HG03066 (cell line): ENCODE measurements at regions not wholly inside any gene's neighbourhood (a gene's known extent, or its start where the extent isn't known, plus 50 kb on each side); places are given as distances from the start of the nearest gene placed in this dataset.
"Not testable (repeated sequence)": the region's sequence is repeated elsewhere in the genome, so short reads cannot be mapped to it uniquely, and the experiment has no call there.

Experiments
- ATAC-seq: cut with Tn5 transposase; IDR thresholded peaks from one replicate; pipeline ENCODE4 v1.9.1; 2021; ENCODE audit warnings: low read depth; ENCODE audit not compliant: unreplicated experiment

DNA sequence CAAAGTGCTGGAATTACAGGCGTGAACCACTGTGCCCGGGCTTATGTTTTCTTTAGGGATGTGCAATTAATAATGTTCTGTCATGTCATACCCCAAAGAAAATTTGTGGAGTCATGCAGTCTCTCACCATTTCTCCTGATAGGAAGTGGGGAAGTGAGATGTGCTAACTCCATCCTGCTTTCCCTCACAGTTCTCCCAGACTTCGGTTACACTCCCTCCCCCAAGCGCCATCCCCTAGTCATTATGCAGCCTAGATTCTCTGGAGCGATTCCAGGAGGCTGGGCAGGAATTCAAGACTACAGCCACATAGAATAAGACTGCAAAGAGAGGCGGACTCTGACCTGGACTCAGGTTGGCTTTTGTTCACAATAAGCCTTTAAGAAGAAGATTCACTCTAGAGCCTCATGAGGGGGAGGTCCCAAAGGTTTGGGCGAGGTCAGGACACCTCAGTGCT, 271.4 kb downstream of the ALDH8A1 start:
- ATAC-seq = no peak

DNA sequence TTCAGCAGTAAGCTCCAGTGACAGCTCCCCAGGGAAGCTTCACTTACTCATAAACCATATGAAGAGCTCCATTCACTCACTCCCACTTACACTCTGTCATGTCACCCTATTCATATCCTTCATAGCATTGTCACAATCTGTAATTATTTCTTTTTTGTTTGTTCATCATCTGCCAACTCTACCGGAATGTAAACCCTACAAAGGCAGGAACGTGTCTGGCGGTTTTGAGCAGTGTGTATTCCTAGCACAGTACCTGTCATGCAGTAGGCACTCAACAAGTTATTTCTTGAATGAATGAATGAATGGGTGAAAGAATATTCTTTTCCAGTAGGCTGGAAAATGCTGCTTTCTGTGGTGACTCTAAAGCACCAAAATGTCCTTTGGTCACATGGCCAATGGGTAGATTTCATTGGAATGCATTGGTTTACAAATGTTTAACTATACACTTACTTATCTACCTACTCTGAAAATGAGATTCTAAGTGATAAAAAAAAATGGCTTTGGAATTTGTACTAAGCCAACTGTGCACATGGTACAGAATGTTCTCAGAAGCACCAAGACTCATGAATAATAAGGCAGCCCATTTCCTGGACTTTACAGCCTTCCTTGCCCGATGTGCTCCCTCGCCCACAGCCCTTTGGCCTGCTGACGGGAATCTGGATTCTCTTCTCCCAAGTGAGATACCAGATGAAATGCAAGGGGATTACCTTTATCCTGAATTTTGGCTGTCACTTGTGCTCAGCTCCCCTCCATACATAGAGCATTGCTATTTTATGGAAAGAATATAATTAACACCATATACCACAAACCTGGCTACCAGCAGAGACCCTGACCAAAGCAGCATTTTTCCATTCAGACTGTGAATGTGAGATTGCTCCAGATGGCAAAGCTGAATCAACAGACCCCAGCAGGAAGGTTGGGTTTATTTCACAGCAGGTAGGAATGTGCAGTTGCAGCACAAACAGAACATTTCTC, 273.3 kb downstream of the ALDH8A1 start:
- no peak for ATAC-seq

DNA sequence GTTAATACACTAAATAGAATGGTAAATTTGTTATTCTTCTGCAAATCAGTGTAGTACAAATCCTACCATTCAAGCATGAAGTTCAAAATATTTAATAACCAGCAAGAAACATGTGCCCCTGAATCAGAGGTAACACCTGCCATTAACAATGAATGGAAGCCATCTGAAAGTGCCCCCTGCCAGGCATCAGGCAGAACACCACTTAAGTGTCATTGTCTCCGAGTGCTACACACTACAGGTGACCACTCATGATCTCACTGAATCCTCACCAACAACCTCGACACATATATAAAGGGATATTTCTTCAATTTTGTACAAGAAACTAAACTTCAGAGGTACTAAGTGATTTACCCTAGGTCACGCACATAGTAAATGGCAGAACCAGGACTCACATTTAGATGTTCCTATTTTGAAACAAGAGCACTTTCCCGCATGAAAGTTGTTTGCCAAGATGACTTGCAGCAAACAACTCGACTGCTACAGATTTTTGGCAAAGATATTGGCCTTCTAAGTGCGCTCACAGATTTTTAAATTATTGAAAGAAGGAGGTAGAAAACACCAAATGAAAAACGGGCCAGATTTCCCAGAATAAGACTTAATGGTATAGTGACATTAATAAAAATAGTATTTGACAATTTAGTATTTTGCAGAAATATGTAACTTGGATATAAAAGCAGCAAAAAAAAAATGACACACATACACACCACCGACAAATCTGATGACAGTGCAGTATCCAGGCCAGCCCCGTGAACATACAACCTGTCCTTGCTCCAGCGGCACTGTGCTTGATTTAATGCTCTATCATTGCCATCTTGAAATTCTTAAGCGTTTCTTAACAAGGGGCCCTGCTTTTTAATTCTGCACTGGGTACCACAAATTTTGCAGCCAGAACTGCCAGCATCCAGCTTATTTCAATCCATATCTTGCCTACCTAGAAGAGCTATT, 274.5 kb downstream of the ALDH8A1 start:
- ATAC-seq = no peak

DNA sequence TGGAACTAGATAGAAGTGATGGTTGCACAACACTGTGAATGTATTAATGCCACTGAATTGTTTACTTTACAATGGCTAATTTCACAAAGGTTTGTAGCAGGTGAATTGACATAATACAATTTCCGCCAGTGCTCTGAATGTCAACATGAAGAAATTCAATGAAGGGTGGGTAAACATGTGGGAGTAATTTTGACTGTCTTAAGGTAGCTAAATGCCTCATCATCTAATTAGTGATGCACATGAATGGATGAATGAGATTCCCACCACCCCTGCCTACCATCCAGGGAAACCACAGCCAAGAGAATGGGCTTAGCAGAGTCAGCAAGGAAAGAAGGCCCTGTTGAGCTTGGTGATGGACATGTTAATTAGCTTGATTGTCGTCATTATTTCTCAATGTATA, 275.3 kb downstream of the ALDH8A1 start:
- ATAC-seq = no peak

DNA sequence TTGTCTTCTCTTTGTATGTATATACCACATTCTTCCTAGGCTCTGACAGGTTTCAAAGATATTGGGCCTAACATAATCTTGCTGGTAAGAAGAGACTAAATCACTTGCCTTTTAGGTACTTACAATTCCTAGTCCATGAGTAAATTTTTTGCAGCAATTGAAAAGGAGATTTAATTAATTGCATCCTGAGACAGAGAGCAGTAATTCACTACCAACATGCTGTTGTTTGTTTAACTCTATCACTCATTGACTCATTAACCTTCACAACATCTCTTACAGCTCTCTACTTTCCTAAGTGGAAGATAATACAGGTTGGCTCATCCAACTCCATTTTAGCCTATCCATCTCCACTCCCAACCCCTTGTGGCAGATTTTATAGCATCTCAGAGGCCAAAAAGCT, 280.4 kb downstream of the ALDH8A1 start:
- ATAC-seq = no peak

DNA sequence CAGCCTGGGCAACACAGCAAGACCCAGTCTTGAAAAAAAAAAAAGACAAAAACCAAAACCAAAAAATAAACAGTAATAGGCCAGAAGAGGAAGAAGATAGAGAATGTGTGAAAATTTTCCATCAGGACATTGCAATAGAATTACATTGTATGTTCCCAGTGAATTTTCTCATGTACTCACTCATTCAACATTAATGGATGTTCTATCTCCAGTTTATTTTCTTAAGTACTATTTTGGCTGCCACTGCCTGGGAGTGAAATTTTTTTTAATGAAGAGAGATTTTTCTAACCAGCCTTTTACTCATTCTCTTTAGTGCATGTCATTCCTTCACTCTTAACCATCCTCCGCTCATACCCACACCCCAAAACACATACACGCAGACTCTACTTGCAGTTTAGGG, 282.8 kb downstream of the ALDH8A1 start:
- no peak for ATAC-seq

DNA sequence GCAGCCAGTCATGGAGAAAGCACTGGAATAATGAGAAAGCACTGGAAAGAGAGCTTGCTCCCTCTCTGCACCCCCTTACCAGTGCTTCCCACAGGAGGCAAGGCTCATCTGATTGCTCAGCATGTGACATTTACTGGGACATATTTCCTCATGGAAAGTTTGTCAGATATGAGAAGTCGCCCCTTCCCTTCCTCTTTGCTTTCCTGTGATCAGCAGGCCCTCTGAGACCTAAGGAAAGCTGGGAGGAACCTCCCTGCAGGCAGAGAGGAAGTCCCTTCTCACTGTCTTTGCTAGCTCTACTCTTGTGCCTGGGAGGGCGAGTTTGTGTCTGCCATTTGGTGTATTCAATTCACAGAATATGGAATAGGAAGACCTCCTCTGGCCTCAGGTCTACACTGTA, 283.8 kb downstream of the ALDH8A1 start:
- no peak for ATAC-seq

DNA sequence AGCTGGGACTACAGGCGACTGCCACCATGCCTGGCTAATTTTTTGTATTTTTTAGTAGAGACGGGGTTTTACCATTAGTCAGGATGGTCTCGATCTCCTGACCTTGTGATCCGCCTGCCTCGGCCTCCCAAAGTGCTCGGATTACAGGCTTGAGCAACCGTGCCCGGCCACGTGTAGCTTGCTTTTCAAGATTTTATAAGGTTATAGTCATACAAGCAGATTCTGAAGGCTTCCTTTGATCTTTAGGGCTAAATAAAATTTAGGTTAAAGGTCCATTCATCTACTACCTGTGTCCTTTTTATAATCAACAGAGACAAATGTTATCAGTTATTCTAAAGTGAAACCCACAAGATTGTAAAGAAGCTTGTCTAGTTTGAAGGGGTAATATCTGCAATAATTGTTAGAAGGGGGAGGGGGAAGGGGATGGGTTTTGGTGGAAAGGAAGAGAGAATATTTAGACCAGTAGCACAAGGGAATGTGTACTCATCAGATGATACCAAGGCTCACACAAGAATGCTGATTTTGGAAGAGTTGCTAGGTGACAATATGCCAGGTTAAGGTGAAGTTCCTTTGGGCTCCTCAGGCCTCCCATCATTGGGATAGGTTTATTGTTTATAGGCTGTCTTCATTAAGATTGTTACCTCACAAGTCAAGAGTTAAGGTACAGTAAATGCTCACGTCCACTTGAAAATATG, 284.7 kb downstream of the ALDH8A1 start:
- no peak for ATAC-seq

DNA sequence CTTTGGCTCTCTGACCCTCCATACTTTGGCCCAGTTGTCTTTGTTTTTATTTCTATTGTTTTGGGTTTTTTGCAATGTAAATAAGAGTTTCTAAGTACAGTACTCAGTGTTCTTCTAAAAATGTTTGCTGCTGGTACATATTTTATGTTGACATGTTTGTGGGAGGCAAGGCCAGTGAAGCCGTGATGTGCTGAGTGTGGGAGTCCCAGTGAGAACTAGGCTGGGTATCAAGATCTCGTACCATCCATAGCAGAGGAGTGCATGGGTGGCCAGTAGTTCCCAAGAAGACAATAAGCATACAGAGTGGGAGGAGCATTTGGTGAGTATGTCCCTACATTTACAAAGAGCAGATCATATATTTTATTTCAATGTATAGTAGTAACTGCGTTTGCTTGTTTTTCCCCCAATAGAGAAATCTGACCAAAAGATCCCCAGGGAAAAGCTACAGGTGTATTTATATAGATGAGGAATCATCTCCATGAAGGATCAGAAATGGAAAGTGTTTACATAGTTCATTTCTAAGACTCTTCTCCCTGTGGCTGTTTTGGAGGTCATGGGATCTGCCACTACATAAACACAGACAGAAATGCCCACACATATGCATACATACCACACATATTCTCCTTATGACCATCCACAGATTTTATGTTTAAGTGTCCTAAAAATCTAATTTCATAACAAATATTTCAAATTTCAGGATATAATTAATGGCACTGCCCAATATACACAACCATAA, 285.9 kb downstream of the ALDH8A1 start:
- no peak for ATAC-seq

DNA sequence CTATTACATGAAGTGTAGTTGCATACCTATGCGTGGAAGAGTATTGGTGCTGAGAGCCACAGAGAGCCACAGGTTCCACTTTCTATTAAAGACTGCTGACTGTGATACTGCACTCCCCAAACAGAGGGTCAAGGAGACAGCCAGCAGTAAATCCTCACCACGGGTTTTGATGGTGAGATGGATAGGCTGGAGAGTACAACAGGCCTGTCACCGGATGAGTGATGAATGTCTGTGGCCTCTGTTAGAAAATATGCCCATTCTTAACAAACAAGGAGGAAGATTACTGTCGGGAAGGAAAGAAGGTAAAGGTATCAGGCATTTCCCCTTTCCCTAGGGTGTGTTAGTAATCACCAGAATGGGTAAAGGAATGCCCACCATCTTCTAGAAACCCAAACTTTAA, 286.5 kb downstream of the ALDH8A1 start:
- ATAC-seq = no peak

DNA sequence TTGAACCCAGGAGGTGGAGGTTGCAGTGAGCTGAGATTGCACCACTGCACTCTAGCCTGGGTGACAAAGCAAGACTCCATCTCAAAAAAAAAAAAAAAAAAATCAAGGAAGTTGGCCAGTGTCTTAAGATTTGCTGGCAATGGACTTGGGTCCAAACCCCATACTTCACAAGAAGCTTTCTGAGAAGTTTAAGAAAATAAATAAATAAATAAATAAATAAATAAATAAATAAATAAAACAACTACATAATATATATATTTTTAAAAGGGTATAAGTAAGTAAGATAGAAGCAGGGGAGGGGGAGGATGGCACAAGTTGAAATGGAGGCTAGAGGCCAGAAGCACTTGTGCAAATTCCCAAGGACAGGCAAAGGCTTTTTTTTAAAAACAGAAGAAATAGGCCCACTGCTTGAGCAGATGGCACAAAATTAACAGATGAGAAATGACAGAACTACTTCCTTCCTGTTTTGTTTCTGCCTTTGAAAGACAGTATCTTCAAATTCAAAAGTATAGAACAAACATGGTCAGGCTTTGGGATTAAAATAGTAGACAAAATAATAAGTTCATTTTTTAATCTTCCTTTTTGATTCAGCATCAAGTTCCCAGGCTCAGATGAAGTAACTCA, 287.7 kb downstream of the ALDH8A1 start:
- no peak for ATAC-seq

DNA sequence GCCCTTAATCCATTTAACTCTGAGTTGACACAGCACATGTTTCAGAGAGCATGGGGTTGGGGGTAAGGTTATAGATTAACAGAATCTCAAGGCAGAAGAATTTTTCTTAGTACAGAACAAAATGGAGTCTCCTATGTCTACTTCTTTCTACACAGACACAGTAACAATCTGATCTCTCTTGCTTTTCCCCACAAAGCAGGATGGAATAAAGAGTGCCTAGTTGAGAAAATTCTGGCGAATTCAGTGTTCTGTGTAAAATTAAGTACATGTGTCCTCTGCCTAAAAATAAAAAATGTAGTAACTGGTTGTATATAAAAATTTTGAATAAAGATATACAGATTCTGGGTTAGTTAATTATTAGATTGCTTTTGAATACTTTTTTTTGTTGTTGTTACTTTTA, 290.0 kb downstream of the ALDH8A1 start:
- ATAC-seq = not testable (repeated sequence)

DNA sequence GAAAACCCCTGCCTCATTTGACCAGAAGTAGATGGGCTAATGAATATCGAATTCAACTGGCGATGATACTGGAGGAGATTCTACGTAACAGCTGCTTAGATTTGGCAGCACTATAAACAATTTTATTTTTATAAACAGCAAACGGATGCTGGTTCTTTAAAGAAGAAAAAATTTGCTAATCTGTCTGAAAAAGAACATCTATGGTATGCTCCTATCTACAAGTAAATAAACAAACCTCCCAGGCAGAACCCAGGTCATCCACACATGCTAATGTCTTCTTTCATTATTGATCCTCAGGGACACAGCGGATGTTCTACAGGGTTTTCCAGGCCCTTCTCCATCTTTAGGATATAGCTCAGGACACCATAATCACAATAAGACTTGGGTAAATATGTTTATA, 291.3 kb downstream of the ALDH8A1 start:
- no peak for ATAC-seq

DNA sequence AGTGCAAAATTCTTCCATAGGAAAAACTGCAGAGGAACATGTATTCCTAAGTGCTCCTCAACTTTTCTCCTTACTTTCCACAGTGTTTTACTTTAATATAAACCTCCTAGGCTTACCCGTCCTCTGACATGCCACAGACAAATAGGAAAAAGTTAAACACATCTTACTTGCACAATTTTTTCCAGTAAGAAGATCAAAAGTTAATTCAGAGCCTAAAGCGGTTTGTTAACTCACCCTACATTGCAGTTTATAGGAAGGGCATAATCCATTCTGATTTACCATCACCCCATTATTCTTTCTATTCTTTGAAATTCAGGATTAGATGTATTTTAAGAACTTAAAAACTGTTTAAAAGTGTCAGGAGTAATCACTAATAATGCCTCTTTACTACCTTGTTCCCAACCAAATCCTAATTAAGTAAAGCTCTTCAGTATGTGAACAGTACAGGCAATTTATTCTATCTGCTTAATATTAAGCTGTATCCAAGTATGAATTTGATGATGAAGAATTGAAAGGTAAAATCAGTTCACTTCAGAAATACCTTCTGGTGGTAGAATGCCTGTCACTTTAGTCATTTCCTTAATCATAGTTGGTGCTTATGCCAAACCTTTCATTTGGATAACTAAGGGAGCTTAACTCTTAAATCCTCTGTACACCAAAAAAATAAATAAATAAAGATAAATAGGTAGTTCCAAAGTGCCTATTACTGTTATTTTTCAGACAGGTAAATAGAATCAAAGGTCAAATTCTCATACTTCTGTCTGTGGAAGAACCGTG, 292.0 kb downstream of the ALDH8A1 start:
- ATAC-seq = no peak

DNA sequence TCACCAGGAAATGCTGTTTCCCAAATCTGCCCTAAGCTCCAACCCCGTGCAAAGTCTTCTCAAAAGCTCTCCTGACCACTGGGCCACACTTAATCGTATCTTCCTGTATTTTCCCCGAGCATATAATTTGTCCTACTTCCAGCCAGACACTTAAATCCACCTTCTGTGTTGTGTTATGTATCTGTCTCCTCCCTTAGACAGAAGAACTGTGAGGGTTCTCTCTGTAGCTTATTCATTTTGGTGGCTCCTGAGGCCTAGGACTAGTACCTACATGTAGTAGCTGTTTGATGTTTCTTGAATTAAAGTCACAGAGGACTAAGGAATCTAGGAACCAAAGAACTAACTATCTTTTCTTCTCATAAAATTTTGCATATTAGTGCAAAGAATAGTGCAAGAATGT, 292.6 kb downstream of the ALDH8A1 start:
- no peak for ATAC-seq

DNA sequence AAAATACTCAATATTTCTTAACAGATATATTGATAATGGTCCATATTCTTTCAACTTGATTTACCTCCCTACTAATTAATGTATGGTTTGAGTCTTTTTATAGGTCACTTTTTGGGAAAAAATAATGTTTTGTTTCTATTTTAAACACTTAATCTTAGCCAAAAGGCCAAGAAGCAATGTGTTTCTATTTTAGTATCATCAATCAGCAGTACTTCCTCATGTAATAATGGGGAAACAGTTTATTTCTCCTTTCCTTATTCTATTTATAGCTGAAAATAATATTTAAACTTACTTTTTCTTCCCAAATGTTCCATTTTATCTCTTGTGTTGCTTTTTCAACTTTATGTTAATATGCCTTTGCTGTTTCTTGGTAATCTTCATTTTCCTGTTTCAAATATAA, 295.1 kb downstream of the ALDH8A1 start:
- no peak for ATAC-seq

DNA sequence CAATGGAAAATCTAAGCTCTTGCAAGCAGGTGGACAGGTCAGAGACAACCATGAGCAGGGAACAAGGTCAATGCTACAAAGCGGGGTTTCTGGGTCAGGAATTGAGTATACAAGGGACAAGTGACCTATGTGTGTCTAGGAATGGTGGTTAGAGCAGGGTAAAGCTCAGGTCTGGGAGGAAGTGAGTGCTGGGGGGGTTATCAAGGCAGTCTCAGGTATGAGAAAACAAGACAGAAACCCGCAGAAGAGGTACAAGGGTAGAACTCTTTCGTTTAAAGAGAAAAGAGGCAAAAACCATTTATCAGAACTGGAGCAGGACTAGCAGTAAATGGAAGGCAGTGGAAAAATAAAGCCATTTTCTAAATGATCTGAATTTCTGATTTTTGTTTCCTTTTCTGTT, 298.4 kb downstream of the ALDH8A1 start:
- ATAC-seq = no peak

DNA sequence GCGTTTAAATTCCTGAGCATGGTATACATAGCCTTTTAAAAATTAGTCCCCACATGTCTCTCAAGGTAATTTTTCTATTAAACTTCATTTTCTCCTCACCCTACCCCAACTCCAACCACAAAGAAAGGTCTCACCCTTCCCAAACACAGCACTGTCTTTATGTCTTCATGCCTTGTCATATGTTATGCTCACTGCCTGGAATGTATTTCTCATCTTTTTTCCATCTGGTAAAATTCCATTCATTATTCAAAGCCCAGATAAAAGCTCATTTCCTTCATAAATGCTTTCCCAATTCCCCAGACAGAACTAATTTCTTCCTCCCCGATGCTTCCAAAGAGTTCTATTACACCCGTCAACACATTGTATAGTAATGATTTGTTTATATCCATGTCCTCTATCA, 302.0 kb downstream of the ALDH8A1 start:
- ATAC-seq = no peak

DNA sequence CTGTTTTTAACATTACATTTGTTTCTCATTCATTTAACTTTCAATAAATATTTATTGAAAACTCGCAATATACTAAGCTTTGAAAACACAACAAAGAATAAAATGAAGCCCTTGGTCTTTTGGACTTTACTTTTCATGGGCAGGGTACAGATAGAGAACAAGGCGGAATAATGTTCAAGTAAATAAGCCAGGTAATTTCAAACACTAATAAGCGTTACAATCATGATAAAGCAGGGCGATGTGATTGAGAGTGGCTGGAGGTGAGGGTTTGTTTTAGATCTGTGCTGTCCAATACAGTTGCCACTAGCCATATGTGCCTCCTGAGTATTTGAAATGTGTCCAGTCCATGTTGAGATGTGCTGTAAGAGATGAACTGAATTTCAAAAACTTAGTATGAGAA, 307.1 kb downstream of the ALDH8A1 start:
- no peak for ATAC-seq
